ENCODE measurements at regions not wholly inside any gene's neighbourhood (a gene's known extent, or its start where the extent isn't known, plus 50 kb on each side); places are given as distances from the start of the nearest gene placed in this dataset.
"Not testable (repeated sequence)": the region's sequence is repeated elsewhere in the genome, so short reads cannot be mapped to it uniquely, and the experiment has no call there.

DNA sequence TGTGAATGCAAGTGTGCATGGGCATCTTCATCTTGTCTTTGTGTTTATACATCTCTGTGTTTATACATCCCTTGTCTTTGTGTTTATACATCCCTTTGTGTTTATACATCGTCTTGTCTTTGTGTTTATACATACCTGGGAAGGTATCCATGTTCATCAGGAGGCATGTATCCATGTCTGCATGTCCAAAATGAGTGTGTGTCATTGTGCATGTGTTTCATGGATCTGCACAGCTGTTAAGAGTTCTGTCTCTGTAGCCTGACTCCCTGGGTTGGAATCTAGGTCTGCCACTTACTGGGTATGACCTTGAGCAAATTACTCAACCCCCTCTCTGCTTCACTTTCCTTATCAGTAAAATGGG is 50.1 kb upstream of the SIRPA start:
- no peak for DNase-seq

DNA sequence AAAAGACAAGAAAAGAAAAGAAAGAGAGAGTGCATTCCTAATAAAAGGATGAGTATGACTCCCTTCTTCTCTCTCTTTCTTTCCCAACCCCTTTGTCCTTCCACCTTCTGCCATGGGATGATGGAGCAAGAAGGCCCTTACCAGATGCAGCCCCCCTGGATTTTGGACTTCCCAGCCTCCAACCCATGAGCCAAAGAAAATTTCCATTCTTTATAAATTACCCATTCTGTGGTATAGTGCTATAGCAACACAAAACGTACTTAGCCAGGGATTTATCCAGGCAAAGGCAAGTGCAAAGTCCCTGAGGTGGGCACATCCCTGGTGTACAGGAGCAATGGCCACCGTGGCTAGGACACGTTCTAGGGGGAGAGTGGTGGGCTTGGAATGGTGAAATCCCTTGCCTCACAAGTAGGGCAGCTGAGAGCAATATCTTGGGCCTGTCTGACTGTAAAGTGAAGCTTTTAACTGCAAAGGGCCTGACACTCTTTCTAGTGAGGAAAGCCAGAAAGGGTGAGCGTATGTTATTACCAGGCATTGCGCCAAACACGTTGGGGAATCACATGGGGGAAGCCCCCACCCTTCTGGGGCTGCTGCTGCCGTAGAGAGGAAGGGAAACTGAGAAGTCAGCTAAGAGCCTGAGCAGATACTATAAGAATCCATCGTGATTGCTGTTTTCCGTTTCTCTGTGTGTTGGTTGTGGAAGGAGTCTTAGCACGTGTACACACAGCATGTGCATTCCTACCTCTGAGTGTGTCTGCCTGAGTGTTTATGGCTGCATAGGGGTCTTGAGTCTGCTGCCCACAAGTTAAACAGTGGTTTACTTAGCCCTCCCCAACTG is 50.7 kb upstream of the SIRPA start:
- peak; percentile 83 for DNase-seq

DNA sequence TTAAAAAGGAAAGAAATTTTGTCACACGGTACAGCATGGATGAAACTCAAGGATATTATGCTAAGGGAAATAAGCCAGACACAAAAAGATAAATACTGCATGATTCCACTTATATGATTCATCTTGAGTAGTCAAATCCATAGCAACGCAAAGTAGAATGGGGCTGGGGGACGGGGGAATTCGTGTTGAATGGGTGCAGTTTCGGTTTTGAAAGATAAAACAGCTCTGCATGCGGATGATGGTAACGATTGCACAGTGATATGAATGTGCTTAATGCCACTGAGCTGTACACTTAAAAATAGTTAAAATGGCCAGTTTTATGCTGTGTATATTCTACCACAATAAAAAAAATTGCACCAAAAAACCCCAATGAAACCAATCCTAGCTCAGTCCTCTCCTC is 52.9 kb upstream of the SIRPA start:
- no peak for DNase-seq

DNA sequence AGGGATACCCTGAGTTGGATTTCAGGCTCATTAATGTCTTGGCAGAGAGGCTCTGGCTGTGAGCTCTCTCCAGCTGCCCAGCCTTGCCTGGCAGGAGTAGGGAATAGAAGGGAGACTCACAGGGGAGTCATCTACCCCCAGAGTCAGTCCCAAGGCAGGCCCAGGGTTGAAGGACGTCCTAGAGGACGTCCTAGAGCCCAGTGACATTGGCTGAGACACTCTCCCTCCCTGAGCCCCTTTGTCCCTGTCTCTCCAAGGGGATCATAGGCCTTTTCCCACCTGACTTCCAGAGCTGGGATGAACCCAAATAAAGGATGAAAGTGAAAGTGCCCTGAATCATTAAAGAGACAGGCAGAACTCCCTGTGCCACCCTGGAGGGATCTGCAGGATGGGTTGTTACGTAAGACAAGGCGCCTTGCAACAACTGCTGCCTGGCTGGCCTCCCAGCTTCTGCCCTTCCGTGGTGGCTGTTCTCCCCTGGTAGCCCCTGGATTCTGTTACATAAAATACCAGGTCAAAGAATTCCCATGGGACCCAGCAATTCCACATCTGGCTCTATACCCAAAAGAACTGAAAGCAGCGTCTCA is 53.6 kb upstream of the SIRPA start:
- no peak for DNase-seq

DNA sequence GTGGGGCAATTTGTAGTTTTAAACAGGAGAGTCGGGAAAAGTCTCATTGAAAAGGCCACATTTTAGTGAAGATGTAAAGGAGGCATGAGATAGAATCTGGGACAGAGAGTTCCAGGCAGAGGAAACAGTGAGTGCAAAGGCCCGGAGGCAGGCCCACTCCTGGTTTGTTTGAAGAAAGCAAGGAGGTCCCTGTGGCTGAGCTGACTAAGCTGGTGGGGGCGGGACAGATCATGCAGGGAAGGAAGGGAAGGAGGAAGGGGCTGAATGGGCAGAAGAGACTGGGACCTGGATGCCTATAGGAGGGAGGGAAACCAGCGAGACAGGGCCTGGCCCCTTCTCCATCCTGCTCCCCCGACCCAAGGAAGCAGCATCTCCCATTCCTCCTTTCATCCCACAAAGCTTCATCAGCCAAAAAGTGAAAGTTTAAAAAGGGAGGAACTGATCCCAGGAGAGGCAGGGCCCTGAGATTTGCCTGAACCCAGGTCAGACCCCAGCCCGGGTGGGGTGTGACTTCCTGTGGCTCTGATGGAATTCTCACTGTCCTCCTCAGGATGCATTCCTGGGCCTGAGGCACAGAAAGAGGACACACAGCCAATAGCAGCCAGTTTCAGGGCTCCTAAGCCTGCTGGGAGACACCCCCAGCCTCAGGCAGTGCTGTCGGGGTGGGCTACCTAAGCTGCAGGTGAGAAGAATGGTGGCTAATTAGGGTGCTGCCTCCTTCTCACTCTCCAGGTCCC is 54.2 kb upstream of the SIRPA start:
- DNase-seq: no peak

DNA sequence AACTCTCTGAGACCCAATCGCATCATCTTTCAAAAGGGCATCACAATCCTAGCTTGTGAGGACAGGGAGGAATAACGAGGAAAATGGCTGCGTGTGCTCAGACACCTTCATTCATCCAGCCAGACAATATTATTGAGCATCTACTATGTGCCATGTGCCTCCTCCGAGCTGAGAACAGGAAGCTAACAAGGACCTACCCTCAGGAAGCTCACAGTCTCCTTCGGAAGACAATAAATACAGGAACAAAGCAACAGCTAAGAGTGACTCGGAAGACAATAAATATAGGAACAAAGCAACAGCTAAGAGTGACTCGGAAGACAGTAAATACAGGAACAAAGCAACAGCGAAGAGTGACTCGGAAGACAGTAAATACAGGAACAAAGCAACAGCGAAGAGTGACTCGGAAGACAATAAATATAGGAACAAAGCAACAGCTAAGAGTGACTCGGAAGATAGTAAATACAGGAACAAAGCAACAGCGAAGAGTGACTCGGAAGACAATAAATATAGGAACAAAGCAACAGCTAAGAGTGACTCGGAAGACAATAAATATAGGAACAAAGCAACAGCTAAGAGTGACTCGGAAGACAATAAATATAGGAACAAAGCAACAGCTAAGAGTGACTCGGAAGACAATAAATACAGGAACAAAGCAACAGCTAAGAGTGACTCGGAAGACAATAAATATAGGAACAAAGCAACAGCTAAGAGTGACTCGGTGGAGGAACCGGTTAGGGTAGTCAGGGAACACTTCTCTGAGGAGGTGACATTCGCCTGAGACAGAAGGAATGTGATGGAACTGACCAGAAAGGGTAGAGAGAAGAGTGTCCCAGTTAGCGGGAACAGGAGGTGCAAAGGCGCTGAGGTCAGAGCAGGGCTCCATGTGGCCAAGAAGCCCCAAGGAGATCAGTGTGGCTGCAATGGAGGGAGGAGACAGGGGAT is 55.6 kb upstream of the SIRPA start:
- not testable (repeated sequence) for DNase-seq

DNA sequence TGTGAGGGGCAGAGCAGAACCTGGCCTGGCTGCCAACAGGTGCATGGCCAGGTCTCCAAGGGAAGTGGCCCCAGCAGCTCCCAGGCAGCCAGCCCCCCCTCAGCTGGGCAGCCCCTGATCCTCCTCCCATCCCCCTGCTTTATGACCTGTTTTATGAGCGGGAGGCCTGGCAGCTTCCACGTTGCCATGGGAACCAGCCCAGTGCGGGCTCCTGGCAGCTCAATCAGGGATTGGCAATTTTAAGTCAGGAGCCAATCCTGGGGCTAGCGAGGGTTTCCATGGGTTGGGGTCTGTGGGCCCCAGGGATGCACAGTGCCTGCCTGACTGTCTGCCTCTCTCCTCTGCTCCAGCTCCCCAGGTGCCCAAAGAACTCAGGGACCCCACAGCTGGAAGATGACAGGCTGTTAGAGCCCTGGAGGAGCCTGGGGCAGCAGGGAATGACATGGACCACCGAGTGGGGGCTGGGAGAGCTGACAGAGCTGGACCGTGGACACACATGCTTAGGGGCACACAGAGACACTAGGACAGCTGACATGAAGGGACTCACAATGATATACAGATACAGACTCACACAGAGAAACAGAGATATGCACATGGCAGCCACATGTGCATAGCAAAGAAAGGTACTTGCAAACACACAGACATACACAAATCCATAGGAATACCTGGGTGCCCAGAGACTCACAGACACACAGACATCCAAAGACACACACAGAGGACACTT is 56.5 kb upstream of the SIRPA start:
- peak; percentile 35 for DNase-seq

DNA sequence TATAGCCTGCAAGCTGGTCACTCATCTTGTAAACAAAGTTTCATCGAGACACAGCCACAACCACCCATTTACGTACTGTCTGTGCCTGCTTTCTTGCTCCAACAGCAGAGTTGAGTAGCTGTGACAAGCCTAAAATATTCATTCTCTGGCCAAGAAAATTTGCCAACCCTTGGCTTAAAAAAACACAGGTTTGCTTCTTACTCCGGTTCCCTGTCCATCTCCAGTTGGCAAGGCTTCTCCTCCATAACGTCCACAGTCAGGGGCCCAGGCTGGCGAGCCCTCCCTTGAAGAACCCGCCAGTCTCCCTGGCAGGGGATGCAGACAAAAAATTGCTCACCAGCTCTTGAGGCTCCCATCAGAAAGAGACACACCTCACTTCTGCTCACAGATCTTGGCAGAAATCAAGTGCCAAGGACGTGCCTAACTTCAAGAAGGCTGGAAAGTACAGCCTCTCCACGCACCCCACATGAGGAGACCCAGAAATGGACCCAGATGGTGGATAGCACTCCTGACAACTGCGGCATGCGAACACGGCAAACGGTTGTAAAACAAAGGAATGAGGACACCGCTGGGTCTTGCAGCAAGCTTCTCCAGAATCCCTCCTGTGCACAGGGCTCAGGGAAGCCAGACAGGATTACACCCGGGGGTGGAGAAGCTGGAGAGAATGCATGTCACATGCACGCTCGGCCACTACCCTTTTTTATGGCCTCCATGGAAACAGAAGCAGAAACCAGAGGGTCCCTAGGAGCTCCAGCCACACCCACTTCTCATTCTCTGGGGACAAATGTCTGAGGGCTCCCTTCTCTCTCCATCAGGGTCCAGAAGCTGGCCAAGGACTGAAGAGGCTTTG is 59.8 kb upstream of the SIRPA start:
- DNase-seq: no peak

DNA sequence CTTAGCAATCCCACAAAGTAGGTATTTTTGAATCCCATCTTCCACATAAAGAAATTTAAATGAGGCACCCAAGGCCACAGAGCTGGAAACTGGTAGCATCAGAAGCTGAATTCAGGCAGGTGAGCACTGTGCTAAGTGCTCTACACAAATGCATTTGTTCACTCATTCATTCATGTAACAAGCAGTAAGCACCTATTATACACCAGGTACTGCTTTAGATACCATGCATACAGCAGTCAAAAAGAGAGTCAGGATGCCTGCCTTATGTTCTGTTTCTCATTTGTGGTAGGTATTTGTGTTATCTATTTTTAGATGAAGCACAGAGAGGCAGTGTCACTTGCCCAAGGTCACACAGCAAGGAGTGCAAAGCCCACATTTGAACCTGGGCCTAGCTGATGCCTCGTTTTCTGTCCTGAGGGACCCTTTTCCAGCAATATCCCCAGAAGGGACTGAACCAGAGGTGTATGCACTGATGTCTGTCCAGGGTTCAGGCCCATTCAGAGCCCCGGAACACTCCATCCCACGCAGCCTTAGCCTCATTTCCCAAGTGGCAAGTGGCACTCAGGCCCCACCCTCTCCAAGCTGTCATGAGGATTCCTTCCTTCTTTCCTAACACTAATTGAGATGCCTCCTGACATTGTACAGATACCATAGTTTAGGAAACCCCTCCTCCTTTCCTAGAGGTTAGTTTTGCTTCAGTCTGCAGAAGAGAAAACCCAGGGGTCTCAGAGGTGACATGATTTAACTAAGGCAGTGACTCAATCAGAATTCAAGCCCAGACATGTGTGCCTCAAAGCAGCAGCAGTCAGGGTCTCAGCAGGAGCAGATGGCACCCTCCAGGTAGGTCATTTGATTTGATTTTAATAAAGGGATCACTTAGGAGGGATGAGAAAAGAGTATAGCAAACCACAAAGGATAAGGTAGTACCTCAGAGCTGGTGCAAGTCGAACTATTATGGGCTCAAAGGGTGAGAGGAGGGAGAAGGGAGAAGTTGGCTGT is 61.2 kb upstream of the SIRPA start:
- DNase-seq: no peak

DNA sequence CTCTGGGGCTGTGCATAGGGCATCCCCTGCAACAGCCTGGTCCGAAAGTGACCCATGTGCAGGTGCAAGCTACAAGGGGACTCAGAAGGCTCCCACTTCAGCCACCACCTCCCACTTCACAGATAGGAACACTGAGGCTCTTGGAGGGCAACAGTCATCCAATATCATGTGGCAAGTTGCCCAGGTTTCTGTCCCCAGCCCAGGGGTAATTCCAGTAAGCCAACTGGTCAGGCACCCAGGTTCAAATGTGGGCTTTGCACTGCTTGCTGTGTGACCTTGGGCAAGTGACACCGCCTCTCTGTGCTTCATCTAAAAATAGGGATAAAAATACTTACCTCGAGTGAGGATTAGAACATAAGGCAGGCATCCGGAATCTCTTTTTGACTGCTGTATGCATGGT is 62.0 kb upstream of the SIRPA start:
- DNase-seq: no peak

DNA sequence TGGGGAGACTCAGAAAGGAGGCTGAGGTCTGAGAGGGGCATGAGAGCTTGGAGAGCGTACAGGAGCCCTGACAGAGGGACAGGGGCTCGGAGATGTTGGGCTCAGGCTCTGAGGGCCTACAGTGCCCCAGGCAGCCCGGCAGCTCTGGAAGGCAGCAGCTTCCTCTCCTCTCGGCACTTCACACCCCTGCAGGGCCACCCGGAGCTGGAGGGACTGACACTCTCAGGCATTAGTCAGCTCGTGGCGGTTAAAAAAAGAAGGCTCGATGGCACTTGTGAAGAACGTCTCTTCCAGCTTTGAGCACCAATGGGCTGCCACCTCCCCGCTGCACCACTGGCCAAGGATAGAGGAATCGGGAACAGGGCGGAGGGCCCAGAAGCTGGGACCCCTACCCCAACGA is 62.6 kb upstream of the SIRPA start:
- no peak for DNase-seq

DNA sequence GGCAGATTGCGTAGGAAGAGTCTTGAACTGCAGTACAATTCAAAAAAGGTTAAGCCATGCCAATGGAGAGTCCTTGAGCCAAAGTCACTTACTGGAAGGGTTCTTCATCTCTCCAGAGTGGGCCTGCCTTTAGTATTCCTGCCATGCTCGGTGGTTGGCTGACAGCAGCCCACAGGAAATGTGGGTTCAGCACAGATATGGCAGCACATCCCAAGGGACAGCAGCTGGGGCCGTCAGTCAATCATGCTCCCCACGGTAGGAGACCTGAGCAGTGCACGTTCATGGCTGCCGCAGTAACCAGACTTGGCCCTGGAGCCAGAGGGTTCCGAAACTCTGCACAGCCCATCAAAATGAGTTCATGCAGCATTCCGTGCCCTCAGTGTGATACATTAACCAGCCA is 63.6 kb upstream of the SIRPA start:
- DNase-seq: no peak

DNA sequence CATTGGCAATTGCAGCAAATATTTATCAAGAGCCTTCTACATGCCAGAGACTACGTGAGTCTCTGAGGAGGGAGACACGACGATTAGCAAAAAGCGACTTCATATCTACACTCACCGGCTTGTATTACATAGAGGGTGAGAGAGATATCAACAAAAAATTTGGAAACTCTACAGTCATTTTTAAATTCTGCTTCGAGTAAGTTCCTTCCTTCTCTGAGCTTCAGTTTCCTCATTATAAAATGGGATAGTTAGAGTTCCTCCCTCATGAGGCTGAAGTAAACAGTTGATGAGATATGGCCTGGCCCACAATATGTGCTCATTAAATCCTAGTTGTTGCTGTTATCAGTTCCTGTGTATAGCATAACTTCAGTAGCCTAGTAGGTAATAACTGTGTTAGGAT is 64.1 kb upstream of the SIRPA start:
- no peak for DNase-seq

DNA sequence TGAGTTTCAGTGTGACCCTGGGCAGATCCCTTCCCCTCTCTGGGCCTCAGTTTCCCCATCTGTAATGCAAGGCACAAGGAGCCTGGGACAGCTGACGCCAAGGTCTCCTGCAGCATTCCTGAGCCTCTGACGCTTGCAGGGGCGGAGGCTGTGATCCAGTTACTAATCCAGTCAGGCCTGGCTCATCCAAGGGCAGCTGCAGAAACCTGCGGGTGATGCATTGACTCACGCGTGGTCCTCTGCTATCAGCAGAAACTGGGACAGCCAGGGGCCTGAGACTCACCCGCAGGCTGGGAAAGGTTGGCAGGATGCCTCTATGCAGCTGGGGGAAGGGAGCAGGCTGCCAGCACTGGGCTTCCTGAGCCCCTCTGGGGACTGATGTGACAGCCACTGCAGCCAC is 65.0 kb upstream of the SIRPA start:
- DNase-seq: no peak

DNA sequence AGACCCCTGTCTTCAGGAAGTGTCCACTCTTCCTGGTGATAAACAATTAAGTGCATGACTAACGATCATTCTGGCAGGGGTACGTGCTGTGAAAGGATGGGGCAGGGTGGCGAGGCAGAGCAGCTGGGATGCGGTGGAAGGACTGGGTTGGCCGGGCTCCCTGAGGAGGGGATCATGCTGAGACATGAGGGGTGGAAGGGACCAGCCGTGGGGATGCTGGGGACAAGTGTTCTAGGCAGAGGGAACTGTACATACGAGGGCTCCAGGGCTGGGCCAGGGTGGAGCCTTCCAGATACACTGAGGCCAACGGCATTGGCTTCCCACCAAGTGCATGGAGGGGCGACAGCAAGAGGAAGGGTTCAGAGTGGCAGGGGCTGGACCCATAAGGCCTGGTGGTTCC is 65.7 kb upstream of the SIRPA start:
- no peak for DNase-seq

DNA sequence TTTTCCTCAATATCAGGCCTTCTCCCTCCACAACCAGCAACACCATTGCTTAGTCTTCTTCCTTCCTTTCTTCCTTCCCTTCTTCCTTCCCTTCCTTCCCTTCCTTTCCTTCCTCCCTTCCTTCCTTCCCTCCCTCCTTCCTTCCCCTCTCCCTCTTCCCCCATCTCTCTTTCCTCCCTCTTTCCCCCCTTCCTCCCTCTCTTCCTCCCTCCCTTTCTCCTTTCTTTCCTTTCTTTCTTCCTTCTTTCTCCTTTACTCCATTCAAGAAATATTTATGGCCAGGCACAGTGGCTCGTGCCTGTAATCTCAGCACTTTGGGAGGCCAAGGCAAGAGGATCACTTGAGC is 66.4 kb upstream of the SIRPA start:
- DNase-seq: no peak

DNA sequence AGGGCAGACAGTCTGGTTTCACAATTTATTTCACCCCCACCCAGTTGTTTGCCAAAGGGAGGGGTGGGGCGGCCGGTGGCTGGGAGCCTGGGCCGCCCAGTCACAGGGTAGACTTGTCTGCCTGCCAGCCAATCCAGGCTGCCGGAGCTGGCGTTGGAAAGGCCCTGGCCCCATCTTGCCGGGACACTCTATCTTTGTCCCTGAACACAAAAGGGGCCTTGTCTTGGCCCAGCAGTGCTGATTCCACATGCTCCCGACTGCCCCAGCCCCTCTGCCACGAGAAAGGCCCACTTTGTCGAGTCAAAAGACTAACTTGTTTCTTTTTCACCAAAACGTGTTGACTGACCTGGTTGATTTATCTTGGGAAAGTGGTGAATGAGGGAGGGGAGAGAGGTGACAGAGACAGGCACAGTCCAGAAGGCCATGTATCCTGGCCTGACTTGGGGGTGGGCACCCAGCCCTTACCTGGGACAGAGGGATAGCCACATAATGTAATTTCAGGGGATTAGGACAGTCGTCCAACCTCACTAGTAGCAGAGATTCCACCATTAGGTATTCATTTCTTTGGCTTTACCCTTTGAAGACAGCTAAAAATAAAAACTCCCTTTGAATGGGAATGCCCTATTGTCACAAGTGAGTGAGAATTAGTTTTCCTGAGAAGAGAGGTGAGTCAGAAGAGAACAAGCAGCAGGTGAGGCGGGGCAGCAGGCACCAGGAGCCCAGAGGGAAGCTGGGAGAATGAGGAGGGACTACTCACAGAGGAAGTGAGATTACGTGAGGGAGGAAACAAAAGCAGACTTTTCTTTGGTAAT is 67.0 kb upstream of the SIRPA start:
- no peak for DNase-seq

DNA sequence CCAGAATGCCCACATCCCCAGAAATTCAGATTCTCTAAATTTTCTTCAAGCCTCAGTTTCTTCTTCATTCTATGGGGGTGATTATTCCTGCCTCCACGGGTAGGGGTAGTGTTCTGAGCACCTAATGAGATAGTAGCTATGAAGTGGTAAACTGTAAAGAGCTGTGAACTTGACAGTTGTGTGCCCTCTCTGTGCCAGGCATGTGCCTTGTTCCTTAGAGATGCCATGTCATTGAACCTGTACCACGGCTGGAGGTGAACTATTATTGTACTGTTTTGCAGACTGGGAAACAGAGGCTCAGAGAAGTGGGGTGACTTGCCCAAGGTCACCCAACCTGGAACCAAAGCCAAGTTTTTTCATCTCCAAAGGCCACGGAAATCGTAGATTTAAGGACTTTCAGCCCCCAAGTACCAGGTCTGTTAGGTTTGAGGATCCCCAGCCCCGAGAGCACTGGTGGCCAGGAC is 67.7 kb upstream of the SIRPA start:
- DNase-seq: no peak
